ENCODE measurements at regions not wholly inside any gene's neighbourhood (a gene's known extent, or its start where the extent isn't known, plus 50 kb on each side); places are given as distances from the start of the nearest gene placed in this dataset.
A peak's percentile ranks its signal among the peaks of the same experiment; 100 is the strongest.

DNA sequence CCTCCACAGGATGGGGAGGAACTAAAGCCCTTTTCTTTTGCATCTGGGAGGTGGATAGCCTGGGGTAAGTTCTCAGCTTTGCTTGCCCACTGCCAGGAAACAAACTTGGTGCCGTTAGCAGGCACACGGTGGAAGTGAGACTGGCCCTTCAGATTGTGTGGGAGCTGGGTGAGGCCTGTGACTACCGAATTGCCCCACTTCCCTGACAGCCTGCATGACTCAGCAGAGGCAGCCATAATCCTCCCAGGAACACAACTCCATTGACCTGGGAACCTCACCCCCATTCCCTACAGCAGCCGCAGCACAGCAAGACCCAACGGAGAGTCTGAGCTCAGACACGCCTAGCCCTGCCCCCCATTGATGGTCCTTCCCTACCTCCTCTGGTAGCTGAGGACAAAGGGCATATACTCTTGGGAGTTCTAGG is 282.6 kb downstream of the KLF13 start:
- FAIRE-seq, result no peak
- Histone ChIP-seq H3K27ac (peak overlapping the region; percentile 19 to 62; a peak in 3 of 6 replicates), H3K9me3 (peaks cover 2% of the 10 kb centered on the region; the same call in 1 of the 3 replicates), H3K4me2 (no peak overlapping the region), H3K4me1 (peaks cover 36% of the 10 kb centered on the region), H3K4me3 (no peak overlapping the region)
- ChIA-PET POLR2A (no interaction called here), CTCF (interaction anchor here (0.8 to 1.1 kb wide), 2 partner anchors 28 to 37 kb away, joined by 3 to 4 read pairs; no protein-coding TSS in a partner anchor)
- TF ChIP-seq ZC3H11A (IDR thresholded peaks at IDR 0.05), result no peak
- TF ChIP-seq RCOR1 (IDR thresholded peaks at IDR 0.05; ENCODE audit: low read depth, low read length), result no peak
- TF ChIP-seq FOSL2 (IDR thresholded peaks at IDR 0.05), result no peak
- no peak for TF ChIP-seq FOSL2 (CRISPR knock-in tag; IDR thresholded peaks at IDR 0.05)
- TF ChIP-seq TFCP2L1 (CRISPR knock-in tag; IDR thresholded peaks at IDR 0.05), result no peak
- no peak for TF ChIP-seq EHMT2 (IDR thresholded peaks at IDR 0.05; ENCODE audit: low read depth)
- TF ChIP-seq SREBF2 (IDR thresholded peaks at IDR 0.05), result no peak
- no peak for TF ChIP-seq KDM5A (IDR thresholded peaks at IDR 0.05)
- peak; percentile 16 for TF ChIP-seq MAFK (IDR thresholded peaks at IDR 0.05; ENCODE audit: partially characterized antibody)
- no peak for DNase-seq (ENCODE audit: low read depth in 1 of 2, low spot score in 1 of 2)
- 80% methylated on average over 6 of the region's 6 CpGs for WGBS (ENCODE audit: missing lambda C conversion rate)
- ATAC-seq, result no peak

DNA sequence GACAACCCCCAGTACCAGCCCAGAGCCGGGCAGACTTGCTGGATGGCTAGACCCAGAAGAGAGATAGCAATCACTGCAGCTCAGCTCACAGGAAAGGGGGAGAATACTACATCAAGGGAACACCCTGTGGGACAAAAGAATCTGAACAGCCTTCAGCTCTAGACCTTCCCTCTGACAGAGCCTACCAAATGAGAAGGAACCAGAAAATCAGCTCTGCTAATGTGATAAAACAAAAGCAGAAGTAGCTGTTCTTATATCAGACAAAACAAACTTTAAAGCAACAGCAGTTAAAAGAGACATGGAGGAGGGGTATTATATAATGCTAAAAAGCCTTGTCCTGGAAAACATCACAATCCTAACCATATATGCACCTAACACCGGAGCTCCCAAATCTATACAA is 283.3 kb downstream of the KLF13 start:
- FAIRE-seq (no peak), DNase-seq (ENCODE audit: low read depth in 1 of 2, low spot score in 1 of 2) (no peak), ATAC-seq (no peak)
- Histone ChIP-seq H3K4me2 (no peak overlapping the region), H3K27ac (peak overlapping the region in 1 of 2 experiments; percentile 62; a peak in 1 of 6 replicates), H3K4me3 (no peak overlapping the region), H3K4me1 (peaks cover 35% of the 10 kb centered on the region), H3K9me3 (peaks cover 2% of the 10 kb centered on the region; the same call in 1 of the 3 replicates)
- TF ChIP-seq RCOR1 (IDR thresholded peaks at IDR 0.05; ENCODE audit: low read depth, low read length) (no peak), CHD2 (IDR thresholded peaks at IDR 0.05; ENCODE audit: low read length, partially characterized antibody) (no peak), CHD4 (IDR thresholded peaks at IDR 0.05; ENCODE audit: borderline replicate concordance) (no peak), EP300 (IDR thresholded peaks at IDR 0.05) (no peak), HOXB13 (CRISPR knock-in tag; IDR thresholded peaks at IDR 0.05; ENCODE audit: low read depth) (no peak), FOSB (CRISPR knock-in tag; IDR thresholded peaks at IDR 0.05) (no peak), TP53 (CRISPR knock-in tag; IDR thresholded peaks at IDR 0.05) (no peak), CEBPB (IDR thresholded peaks at IDR 0.05) (no peak), MAFK (IDR thresholded peaks at IDR 0.05; ENCODE audit: partially characterized antibody) (no peak), SMC3 (IDR thresholded peaks at IDR 0.05) (no peak), KDM1A (IDR thresholded peaks at IDR 0.05; ENCODE audit: low read depth) (no peak), BHLHE40 (IDR thresholded peaks at IDR 0.05; ENCODE audit: low read depth, low read length) (no peak), JUN (IDR thresholded peaks at IDR 0.05) (no peak)
- TF ChIP-seq, protein P1, sequence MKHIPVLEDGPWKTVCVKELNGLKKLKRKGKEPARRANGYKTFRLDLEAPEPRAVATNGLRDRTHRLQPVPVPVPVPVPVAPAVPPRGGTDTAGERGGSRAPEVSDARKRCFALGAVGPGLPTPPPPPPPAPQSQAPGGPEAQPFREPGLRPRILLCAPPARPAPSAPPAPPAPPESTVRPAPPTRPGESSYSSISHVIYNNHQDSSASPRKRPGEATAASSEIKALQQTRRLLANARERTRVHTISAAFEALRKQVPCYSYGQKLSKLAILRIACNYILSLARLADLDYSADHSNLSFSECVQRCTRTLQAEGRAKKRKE (CRISPR knock-in tag; IDR thresholded peaks at IDR 0.05; ENCODE audit: low read depth), result no peak
- TF ChIP-seq, protein P2, sequence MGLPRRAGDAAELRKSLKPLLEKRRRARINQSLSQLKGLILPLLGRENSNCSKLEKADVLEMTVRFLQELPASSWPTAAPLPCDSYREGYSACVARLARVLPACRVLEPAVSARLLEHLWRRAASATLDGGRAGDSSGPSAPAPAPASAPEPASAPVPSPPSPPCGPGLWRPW (IDR thresholded peaks at IDR 0.05), result no peak
- TF ChIP-seq, protein P3, sequence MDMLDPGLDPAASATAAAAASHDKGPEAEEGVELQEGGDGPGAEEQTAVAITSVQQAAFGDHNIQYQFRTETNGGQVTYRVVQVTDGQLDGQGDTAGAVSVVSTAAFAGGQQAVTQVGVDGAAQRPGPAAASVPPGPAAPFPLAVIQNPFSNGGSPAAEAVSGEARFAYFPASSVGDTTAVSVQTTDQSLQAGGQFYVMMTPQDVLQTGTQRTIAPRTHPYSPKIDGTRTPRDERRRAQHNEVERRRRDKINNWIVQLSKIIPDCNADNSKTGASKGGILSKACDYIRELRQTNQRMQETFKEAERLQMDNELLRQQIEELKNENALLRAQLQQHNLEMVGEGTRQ (IDR thresholded peaks at IDR 0.05), result no peak
- TF ChIP-seq, protein P4, sequence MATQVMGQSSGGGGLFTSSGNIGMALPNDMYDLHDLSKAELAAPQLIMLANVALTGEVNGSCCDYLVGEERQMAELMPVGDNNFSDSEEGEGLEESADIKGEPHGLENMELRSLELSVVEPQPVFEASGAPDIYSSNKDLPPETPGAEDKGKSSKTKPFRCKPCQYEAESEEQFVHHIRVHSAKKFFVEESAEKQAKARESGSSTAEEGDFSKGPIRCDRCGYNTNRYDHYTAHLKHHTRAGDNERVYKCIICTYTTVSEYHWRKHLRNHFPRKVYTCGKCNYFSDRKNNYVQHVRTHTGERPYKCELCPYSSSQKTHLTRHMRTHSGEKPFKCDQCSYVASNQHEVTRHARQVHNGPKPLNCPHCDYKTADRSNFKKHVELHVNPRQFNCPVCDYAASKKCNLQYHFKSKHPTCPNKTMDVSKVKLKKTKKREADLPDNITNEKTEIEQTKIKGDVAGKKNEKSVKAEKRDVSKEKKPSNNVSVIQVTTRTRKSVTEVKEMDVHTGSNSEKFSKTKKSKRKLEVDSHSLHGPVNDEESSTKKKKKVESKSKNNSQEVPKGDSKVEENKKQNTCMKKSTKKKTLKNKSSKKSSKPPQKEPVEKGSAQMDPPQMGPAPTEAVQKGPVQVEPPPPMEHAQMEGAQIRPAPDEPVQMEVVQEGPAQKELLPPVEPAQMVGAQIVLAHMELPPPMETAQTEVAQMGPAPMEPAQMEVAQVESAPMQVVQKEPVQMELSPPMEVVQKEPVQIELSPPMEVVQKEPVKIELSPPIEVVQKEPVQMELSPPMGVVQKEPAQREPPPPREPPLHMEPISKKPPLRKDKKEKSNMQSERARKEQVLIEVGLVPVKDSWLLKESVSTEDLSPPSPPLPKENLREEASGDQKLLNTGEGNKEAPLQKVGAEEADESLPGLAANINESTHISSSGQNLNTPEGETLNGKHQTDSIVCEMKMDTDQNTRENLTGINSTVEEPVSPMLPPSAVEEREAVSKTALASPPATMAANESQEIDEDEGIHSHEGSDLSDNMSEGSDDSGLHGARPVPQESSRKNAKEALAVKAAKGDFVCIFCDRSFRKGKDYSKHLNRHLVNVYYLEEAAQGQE (IDR thresholded peaks at IDR 0.05), result no peak
- TF ChIP-seq, protein P5, sequence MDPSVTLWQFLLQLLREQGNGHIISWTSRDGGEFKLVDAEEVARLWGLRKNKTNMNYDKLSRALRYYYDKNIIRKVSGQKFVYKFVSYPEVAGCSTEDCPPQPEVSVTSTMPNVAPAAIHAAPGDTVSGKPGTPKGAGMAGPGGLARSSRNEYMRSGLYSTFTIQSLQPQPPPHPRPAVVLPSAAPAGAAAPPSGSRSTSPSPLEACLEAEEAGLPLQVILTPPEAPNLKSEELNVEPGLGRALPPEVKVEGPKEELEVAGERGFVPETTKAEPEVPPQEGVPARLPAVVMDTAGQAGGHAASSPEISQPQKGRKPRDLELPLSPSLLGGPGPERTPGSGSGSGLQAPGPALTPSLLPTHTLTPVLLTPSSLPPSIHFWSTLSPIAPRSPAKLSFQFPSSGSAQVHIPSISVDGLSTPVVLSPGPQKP (IDR thresholded peaks at IDR 0.05; ENCODE audit: low read depth, low read length), result no peak
- whole genome bisulfite sequencing (ENCODE audit: missing lambda C conversion rate), result 82% methylated on average over 2 of the region's 2 CpGs
- ChIA-PET POLR2A (no interaction called here), CTCF (interaction anchor here (0.8 to 1.1 kb wide), 2 partner anchors 27 to 38 kb away, joined by 3 to 4 read pairs; no protein-coding TSS in a partner anchor)

Data from A549 (cell line).